ENCODE measurements at regions not wholly inside any gene's neighbourhood (a gene's known extent, or its start where the extent isn't known, plus 50 kb on each side); places are given as distances from the start of the nearest gene placed in this dataset.

DNA sequence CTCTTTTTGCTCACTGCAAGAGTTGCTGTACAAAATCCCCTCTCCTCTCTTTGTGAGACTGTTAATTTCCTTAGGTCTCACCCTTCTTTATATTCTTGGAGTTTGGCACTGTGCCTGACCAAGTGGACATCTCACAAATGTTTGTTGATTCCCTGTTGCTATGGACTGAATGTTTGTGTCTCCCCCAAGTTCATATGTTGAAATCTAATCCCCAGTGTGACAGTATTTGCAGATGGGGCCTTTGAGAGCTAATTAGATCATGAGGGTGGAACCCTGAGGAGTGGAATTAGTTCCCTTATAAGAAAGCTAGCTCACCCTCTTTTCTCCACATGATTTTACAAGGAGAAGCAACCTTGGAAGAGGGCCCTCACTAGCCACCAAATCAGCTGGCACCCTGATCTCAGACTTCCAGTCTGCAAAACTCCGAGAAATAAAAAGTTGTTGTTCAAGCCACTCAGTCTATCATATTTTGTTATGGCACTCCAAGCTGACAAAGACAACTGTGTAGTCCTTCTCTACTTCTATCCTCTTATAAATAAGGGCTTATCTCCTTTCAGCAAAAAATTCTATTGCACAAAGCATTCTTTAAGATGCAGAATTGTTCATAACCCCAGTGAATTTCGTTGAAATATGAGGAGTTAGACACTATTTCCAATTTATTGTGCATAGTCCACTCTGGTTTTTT, 65.5 kb upstream of the NPHP3 start:
- no peak overlapping the region for H3K9ac ChIP-seq (ENCODE audit: insufficient read depth, low read length)
- H3K4me1 ChIP-seq (ENCODE audit: control insufficient read depth, extremely low read depth, insufficient read depth, low read length): no peaks in the 10 kb centered on the region
- H3K27me3 ChIP-seq (ENCODE audit: control insufficient read depth, insufficient read depth, low read length): no peaks in the 10 kb centered on the region
- no peak overlapping the region for H3K4me3 ChIP-seq (replicated peaks in 1 of 4; ENCODE audit: control extremely low read depth in 1 of 4, insufficient read depth in 1 of 4, low read depth in 3 of 4, low read length in 4 of 4)
- H2AFZ ChIP-seq (ENCODE audit: low read length): no peak overlapping the region
- no peaks in the 10 kb centered on the region for H3K9me3 ChIP-seq (ENCODE audit: control insufficient read depth, insufficient read depth, low read depth, low read length)
- no peak overlapping the region for H3K4me2 ChIP-seq (ENCODE audit: extremely low read depth, insufficient read depth, low read length)
- no peaks in the 10 kb centered on the region for H4K20me1 ChIP-seq (ENCODE audit: control insufficient read depth, extremely low read depth, insufficient read depth, low read length)
- H3K27ac ChIP-seq (ENCODE audit: insufficient read depth, low read length): no peak overlapping the region
- no peak for TF ChIP-seq EZH2 (IDR thresholded peaks at IDR 0.05; ENCODE audit: low read length, missing control alignments)
- TF ChIP-seq, protein P1, sequence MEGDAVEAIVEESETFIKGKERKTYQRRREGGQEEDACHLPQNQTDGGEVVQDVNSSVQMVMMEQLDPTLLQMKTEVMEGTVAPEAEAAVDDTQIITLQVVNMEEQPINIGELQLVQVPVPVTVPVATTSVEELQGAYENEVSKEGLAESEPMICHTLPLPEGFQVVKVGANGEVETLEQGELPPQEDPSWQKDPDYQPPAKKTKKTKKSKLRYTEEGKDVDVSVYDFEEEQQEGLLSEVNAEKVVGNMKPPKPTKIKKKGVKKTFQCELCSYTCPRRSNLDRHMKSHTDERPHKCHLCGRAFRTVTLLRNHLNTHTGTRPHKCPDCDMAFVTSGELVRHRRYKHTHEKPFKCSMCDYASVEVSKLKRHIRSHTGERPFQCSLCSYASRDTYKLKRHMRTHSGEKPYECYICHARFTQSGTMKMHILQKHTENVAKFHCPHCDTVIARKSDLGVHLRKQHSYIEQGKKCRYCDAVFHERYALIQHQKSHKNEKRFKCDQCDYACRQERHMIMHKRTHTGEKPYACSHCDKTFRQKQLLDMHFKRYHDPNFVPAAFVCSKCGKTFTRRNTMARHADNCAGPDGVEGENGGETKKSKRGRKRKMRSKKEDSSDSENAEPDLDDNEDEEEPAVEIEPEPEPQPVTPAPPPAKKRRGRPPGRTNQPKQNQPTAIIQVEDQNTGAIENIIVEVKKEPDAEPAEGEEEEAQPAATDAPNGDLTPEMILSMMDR (conservative IDR thresholded peaks at IDR 0.05 in 1 of 2, IDR thresholded peaks at IDR 0.05 in 1 of 2; ENCODE audit: low read depth in 1 of 2, low read length in 2 of 2): no peak
- no peaks in the 10 kb centered on the region for H3K79me2 ChIP-seq (ENCODE audit: control insufficient read depth, insufficient read depth, low read length)
- H3K36me3 ChIP-seq (ENCODE audit: control insufficient read depth, insufficient read depth, low read length): no peaks in the 10 kb centered on the region
- peak; percentile 20 to 81 for DNase-seq (ENCODE audit: low read depth in 2 of 2)

DNA sequence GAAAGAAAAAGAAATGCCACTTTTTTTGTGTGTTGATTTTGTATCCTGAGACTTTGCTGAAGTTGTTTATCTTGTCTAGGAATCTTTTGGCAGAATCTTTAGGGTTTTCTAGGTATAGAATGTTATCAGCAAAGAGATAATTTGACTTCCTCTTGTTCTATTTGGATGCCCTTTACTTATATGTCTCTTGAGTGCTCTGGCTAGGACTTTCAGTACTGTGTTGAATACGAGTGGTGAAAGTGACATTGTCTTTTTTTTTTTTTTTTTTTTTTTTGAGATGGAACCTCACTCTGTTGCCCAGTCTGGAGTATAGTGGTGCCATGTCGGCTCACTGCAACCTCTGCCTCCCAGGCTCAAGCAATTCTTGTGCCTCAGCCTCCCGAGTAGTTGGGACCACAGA, 64.7 kb upstream of the NPHP3 start:
- Histone ChIP-seq H2AFZ (ENCODE audit: low read length) (no peak overlapping the region), H3K4me3 (replicated peaks in 1 of 4; ENCODE audit: control extremely low read depth in 1 of 4, insufficient read depth in 1 of 4, low read depth in 3 of 4, low read length in 4 of 4) (no peak overlapping the region), H3K9ac (ENCODE audit: insufficient read depth, low read length) (no peak overlapping the region), H3K27ac (ENCODE audit: insufficient read depth, low read length) (no peak overlapping the region), H3K4me2 (ENCODE audit: extremely low read depth, insufficient read depth, low read length) (no peak overlapping the region), H3K79me2 (ENCODE audit: control insufficient read depth, insufficient read depth, low read length) (no peaks in the 10 kb centered on the region), H3K27me3 (ENCODE audit: control insufficient read depth, insufficient read depth, low read length) (no peaks in the 10 kb centered on the region), H3K4me1 (ENCODE audit: control insufficient read depth, extremely low read depth, insufficient read depth, low read length) (no peaks in the 10 kb centered on the region), H3K36me3 (ENCODE audit: control insufficient read depth, insufficient read depth, low read length) (no peaks in the 10 kb centered on the region), H3K9me3 (ENCODE audit: control insufficient read depth, insufficient read depth, low read depth, low read length) (no peaks in the 10 kb centered on the region), H4K20me1 (ENCODE audit: control insufficient read depth, extremely low read depth, insufficient read depth, low read length) (no peaks in the 10 kb centered on the region)
- TF ChIP-seq, protein P1 (conservative IDR thresholded peaks at IDR 0.05 in 1 of 2, IDR thresholded peaks at IDR 0.05 in 1 of 2; ENCODE audit: low read depth in 1 of 2, low read length in 2 of 2): no peak
- no peak for TF ChIP-seq EZH2 (IDR thresholded peaks at IDR 0.05; ENCODE audit: low read length, missing control alignments)
- no peak for DNase-seq (ENCODE audit: low read depth in 2 of 2)

GRCh38 chr3:132785292-132785691, 63.1 kb upstream of the NPHP3 start:
- H3K4me2 ChIP-seq (ENCODE audit: extremely low read depth, insufficient read depth, low read length): no peak overlapping the region
- H3K27ac ChIP-seq (ENCODE audit: insufficient read depth, low read length): no peak overlapping the region
- TF ChIP-seq, protein P1 (conservative IDR thresholded peaks at IDR 0.05 in 1 of 2, IDR thresholded peaks at IDR 0.05 in 1 of 2; ENCODE audit: low read depth in 1 of 2, low read length in 2 of 2): no peak
- TF ChIP-seq EZH2 (IDR thresholded peaks at IDR 0.05; ENCODE audit: low read length, missing control alignments): no peak

More at GRCh38 chr3:132785292-132785691, 63.1 kb upstream of the NPHP3 start:
- H3K9me3 ChIP-seq (ENCODE audit: control insufficient read depth, insufficient read depth, low read depth, low read length): no peaks in the 10 kb centered on the region
- no peaks in the 10 kb centered on the region for H3K4me1 ChIP-seq (ENCODE audit: control insufficient read depth, extremely low read depth, insufficient read depth, low read length)
- H4K20me1 ChIP-seq (ENCODE audit: control insufficient read depth, extremely low read depth, insufficient read depth, low read length): no peaks in the 10 kb centered on the region
- H3K9ac ChIP-seq (ENCODE audit: insufficient read depth, low read length): no peak overlapping the region
- H2AFZ ChIP-seq (ENCODE audit: low read length): no peak overlapping the region
- H3K27me3 ChIP-seq (ENCODE audit: control insufficient read depth, insufficient read depth, low read length): no peaks in the 10 kb centered on the region
- no peak overlapping the region for H3K4me3 ChIP-seq (replicated peaks in 1 of 4; ENCODE audit: control extremely low read depth in 1 of 4, insufficient read depth in 1 of 4, low read depth in 3 of 4, low read length in 4 of 4)
- peak; percentile 14 to 32 for DNase-seq (ENCODE audit: low read depth in 2 of 2)
- H3K36me3 ChIP-seq (ENCODE audit: control insufficient read depth, insufficient read depth, low read length): no peaks in the 10 kb centered on the region
- H3K79me2 ChIP-seq (ENCODE audit: control insufficient read depth, insufficient read depth, low read length): no peaks in the 10 kb centered on the region

Data from fibroblast of lung (primary cell).